ENCODE measurements at regions not wholly inside any gene's neighbourhood (a gene's known extent, or its start where the extent isn't known, plus 50 kb on each side); places are given as distances from the start of the nearest gene placed in this dataset.

GRCh38 chr2:126378176-126378575, 277.8 kb upstream of the GYPC start:
- H3K27ac ChIP-seq: no peak overlapping the region
- TF ChIP-seq CTCF (conservative IDR thresholded peaks at IDR 0.05): no peak

- TF ChIP-seq CTCF (conservative IDR thresholded peaks at IDR 0.05): no peak
- no peak overlapping the region for H3K27ac ChIP-seq
Measured at GRCh38 chr2:126381091-126381490, 274.9 kb upstream of the GYPC start.

GRCh38 chr2:126382998-126383397, 273.0 kb upstream of the GYPC start:
- no peak for TF ChIP-seq CTCF (conservative IDR thresholded peaks at IDR 0.05)
- no peak overlapping the region for H3K27ac ChIP-seq

GRCh38 chr2:126383800-126384199, 272.2 kb upstream of the GYPC start:
- H3K27ac ChIP-seq: no peak overlapping the region
- no peak for TF ChIP-seq CTCF (conservative IDR thresholded peaks at IDR 0.05)

- no peak overlapping the region for H3K27ac ChIP-seq
- no peak; the same call in 1 of the 2 replicates for TF ChIP-seq CTCF (conservative IDR thresholded peaks at IDR 0.05)
Measured at GRCh38 chr2:126385441-126385840, 270.5 kb upstream of the GYPC start.

- TF ChIP-seq CTCF (conservative IDR thresholded peaks at IDR 0.05): no peak
- no peak overlapping the region for H3K27ac ChIP-seq
Measured at GRCh38 chr2:126385983-126386382, 270.0 kb upstream of the GYPC start.

GRCh38 chr2:126389446-126389845, 266.5 kb upstream of the GYPC start:
- no peak overlapping the region for H3K27ac ChIP-seq
- TF ChIP-seq CTCF (conservative IDR thresholded peaks at IDR 0.05): no peak

- H3K27ac ChIP-seq: no peak overlapping the region
- TF ChIP-seq CTCF (conservative IDR thresholded peaks at IDR 0.05): no peak
Measured at GRCh38 chr2:126392889-126393288, 263.1 kb upstream of the GYPC start.
